Muscle of back (tissue), 3 donors: ENCODE measurements at regions not wholly inside any gene's neighbourhood (a gene's known extent, or its start where the extent isn't known, plus 50 kb on each side); places are given as distances from the start of the nearest gene placed in this dataset.
"Not testable (repeated sequence)": the region's sequence is repeated elsewhere in the genome, so short reads cannot be mapped to it uniquely, and the experiment has no call there.

Experiments
- DNase-seq, 3 donors: peaks; one replicate each; pipeline versions ENCODE4 v3.0.0 to v3.0.0-alpha.2; 2013

DNA sequence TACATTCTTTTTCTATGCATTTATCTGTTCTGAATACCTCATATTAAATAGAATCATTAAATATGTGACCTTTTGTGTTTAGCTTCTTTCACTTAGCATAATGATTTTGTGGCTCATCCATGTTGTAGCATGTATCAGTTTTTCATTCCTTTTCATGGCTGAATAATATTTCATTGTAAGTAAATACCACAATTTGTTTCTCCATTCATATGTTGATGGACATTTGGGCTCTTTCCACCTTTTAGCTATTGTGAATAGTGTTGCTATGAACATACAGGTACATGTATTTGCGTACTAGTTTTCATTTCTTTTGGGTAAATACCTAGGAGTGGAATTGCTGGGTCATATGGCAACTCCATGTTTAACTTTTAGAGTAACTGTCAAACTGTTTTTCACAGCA, 85.1 kb downstream of the GNL3L start:
- no peak for DNase-seq

DNA sequence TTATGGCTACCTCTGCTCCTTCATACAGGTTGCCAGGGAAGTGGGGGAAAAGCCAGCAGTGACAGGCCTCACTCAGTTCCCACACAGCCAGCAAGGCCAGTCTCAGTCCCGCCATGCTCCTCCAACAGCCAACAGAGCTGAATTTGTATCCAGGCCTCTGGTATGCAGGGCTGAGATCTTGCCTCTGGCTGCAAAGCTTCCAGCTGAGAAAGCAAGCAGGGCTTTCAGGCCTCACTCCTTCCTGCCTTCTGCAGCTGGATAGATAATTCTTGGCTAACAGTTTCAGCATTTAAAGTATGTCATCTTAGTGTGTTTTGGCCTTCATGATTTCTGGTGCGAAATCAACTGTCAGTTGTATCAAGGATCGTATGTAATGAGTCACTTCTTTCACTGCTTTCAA, 103.6 kb downstream of the GNL3L start:
- peak in 2 of 3 donors; percentile 7 to 42 for DNase-seq

DNA sequence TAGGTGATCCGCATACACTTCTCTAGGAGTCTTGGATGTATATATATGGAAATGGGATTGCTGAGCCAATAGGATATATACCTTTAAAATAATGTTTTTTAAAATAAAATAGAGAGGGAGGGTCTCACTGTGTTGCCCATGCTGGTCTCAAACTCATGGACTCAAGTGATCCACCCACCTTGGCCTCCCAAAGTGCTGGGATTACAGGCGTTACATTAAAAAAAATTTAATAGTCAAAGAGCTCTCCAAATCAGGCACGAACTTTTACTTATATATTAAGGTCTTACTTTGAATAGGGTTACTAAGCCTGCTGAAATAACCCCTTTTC, 109.0 kb downstream of the GNL3L start:
- DNase-seq: no peak

DNA sequence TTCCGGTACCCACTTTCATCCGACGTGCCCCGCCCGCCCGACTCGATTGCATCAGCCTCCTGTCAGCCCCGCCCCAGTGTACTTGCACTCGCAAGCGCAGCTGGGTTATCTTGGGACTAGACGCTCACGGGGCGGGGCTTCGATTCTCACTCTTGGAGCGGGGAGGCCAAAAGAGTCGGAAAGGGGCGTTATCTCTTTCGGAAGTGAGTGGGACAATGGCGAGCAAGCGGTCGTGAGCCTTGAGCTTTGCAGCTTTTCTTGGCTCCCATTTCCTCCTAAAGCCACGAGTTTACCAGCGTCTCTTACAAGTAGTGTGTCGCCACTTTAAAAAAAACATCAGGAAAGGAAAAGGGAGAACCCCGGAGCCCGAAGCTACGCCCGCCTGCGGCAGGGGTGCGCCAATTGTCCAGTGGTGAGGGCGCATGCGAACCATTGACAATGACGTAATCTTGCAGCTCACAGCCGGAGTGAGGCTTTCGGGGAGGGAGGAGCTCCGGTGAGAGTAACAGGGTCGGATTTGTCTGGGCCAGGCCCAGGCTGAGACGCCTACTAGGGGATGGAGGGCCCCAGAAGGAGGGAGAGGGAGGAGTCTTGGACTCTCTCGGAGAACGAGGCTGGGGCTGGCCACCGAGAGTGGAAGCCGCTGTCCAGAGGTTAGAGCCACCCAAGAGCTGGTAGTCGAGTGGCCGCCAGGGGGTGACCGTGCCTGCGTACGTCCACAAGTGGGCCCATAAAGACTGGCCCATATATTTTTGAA, 109.5 kb downstream of the GNL3L start:
- DNase-seq: peak; percentile 95 to 97 (median 96)

DNA sequence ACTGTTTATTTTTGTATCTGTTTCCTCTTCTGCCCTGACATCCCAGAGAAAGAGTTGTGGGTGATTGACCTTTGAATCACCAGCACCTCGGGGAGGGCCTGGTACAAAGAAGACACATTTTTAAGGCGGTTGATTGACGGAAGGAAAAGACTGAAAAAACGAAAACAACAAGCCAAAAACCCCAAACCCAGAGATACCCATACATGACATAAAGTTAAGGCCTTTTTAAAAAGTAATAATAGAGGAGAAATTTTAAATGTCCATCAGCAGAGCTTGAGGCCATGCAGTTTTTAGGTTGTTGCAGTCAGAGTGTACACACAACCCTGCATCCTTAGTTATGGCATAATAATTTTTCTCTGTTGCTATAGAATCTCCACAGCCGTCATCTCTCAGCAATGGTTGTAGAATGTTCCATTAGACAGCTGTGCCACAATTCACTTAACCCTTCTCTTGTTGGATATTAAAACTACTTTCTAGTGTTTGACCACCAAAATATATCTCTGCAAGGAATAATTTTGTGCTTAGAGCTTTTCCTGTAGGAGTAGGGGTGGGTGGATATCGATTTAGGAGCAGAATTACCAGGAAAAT, 110.2 kb downstream of the GNL3L start:
- DNase-seq: peak in 1 of 3 donors; percentile 26

DNA sequence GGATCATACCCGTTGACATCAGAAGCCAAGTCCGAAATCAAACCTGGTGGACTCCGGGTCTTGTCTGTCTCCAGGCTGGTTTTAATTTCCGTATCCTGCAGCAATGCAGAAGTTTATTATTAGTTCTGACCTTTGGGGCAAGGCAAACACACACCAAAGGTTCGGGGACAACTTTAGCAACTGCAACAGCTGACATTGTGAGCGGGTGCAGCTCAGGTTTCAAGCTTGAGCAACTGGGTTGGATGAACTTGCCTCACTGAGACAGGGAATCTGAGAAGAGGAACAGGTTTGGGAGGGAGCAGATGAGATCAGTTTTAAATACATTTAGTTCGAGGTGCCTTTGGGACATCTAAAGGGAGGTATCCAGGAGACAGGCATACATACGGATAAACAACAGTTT, 110.7 kb downstream of the GNL3L start:
- peak; percentile 81 to 89 (median 83) for DNase-seq

DNA sequence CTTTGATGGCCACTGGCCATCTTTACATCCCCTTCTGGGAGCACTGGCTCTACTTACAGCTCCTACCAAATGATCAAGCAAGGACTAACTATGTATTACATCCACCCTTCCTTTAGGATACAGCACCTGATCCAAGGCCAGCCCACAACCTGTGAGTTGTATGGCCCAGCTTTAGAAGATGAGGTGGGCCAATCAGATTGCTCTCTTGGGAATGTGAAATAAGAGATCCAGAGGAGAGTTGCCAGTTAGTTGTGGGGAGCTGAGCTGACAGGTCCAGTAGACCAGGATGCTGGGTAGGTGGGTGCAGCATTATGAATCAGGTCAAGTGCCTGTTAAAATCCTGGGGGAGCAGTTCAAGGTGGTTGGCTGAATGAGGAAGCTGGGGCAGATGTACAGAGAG, 111.5 kb downstream of the GNL3L start:
- peak; percentile 21 to 32 (median 22) for DNase-seq

DNA sequence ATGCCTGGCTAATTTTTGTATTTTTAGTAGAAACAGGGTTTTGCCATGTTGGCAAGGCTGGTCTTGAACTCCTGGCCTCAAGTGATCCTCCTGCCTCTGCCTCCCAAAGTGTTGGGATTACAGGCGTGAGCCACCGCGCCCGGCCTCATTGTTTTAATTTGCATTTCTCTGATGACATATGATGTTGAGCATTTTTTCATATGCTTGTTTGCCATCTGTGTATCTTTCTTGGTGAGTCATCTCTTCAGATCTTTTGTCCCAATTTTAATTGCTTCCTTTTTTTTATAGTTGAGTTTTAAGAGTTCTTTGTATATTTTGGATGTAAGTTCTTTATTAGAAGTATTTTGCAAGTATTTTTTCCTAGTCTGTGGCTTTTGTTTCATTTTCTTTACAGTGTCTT, 117.6 kb downstream of the GNL3L start:
- DNase-seq: not testable (repeated sequence)

DNA sequence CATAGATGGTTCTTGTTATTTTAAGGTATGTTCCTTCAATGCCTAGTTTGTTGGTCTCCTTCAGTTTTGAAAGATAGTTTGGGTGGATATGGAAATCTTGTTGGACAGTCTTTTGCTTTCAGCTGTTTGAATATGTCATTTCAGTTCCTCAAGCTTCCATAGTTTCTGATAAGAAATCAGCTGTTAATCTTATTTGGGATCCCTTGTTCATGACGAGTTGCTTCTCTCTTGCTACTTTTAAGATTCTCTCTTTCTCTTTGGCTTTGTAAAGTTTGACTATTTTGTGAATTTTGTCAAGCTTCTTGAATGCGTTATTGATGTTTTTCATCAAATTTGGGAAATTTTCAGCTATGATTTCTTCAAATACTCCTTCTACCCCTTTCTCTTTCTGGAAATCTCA, 129.5 kb downstream of the GNL3L start:
- no peak for DNase-seq

DNA sequence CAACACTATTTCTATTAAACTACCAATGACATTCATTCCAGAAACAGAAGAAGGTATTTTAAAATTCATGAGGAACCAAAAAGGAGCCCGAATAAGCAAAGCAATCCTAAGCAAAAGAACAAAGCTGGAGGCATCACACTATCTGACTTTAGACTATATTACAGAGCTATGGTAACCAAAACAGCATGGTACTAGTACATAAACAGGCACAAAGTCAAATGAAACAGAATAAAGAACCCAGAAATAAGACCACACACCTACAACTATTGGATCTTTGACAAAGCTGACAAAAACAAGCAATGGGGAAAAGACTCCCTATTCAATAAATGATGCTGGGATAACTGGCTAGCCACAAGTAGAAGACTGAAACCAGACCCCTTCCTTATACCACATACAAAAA, 122.3 kb downstream of the ITIH6 start:
- DNase-seq: no peak

DNA sequence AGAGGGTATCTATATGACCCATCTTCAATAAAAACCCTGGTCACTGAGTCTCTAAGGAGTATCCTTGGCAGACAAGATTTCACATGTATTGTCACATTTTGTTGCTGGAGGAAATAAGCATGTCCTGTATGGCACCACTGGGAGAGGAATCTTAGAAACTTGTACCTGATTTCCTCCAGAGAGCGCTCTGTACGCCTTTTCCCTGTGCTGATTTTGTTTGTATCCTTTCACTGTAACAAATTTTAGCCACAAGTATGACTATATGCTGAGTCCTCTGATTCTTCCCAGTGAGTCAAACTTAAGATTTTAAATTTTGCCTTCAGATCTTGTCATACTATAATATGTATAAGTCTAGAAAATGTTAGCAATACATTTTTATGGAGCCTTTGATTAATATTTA, 102.8 kb downstream of the ITIH6 start:
- peak in 1 of 3 donors; percentile 49 for DNase-seq

DNA sequence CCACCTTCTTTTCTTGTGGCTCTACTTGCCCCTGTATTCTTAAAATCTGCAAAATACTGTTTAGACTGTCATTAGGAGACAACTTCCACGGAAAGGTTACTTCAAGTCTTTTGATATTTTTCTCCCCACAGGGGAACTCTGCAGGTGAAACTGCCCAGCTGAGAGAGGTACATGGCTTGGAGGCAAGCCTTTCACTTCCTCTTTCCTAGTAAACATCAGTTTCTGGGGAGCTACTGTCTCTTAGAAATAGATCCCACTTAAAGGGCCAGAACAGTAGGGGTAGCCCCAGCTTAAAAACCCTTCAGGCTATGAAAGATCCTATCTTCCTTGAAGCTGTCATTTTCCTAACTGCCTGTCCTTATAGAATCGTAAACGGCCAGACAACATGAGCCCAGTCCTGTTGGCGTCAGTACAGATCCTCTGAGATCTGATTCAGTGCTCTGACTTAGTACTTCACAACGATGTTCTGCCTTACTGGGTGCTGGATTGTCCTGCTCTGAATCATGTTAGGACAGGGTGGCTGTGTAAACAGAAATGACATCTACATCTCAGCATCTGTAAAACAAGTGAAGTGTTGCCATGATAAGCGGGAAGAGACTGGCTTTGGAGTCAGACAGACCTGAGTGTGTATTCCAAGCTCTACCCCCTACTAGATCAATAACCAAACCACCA, 102.1 kb downstream of the ITIH6 start:
- peak in 1 of 3 donors; percentile 16 for DNase-seq
